ENCODE measurements at regions not wholly inside any gene's neighbourhood (a gene's known extent, or its start where the extent isn't known, plus 50 kb on each side); places are given as distances from the start of the nearest gene placed in this dataset.

DNA sequence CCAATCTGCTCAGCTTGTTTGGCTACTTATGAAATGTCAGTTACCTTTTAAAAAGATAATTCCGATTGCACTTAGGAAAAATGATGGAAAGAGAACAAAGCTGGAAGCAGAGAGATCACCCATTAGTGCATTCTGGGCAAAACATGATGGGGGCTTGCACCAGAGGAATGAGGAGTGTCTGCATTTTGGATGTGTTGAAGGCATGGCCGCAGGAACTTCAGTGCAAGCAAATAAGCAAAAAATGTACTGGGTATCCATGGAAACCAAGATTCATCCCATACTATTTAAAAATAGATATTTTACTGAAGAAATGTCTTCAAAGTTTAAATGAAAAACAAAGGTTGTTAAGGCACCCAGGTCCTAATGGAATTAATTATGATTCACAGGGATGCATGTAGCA lies 655.0 kb downstream of the POM121L12 start:
- Histone ChIP-seq H3K9me3 (ENCODE audit: control insufficient read depth, insufficient read depth, low read length) (no peaks in the 10 kb centered on the region), H3K4me3 (ENCODE audit: low read depth, low read length) (no peak overlapping the region), H3K9ac (ENCODE audit: low read depth, low read length) (no peak overlapping the region), H3K36me3 (ENCODE audit: control insufficient read depth, insufficient read depth, low read length) (no peaks in the 10 kb centered on the region), H3K27me3 (ENCODE audit: control insufficient read depth, insufficient read depth, low read length) (no peaks in the 10 kb centered on the region), H3K27ac (ENCODE audit: low read depth, low read length) (no peak overlapping the region), H3K4me1 (ENCODE audit: control insufficient read depth, insufficient read depth, low read length) (no peaks in the 10 kb centered on the region)

DNA sequence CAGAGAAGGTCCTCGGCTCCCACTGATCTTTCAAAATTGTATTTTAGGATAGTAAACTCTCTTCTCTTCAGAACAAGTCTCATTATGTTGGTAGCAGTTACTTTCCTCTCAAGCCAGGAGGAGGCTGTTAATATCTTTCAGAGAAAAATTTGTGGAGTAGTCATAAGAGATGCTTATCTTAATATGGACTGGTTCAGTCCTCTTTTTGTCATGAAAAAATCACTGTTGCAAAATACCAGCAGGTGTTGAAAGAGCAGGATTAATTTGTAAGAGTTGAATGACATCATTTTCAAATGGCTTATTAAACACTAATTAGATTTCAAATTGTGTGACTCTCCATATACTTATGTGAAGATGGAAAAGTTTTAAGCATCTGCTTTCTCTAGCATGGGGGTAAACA lies 662.5 kb downstream of the POM121L12 start:
- H3K9me3 ChIP-seq (ENCODE audit: control insufficient read depth, insufficient read depth, low read length) = no peaks in the 10 kb centered on the region
- no peak overlapping the region for H3K4me3 ChIP-seq (ENCODE audit: low read depth, low read length)
- H3K4me1 ChIP-seq (ENCODE audit: control insufficient read depth, insufficient read depth, low read length) = no peaks in the 10 kb centered on the region
- H3K27ac ChIP-seq (ENCODE audit: low read depth, low read length) = no peak overlapping the region
- H3K27me3 ChIP-seq (ENCODE audit: control insufficient read depth, insufficient read depth, low read length) = no peaks in the 10 kb centered on the region
- no peak overlapping the region for H3K9ac ChIP-seq (ENCODE audit: low read depth, low read length)
- no peaks in the 10 kb centered on the region for H3K36me3 ChIP-seq (ENCODE audit: control insufficient read depth, insufficient read depth, low read length)

DNA sequence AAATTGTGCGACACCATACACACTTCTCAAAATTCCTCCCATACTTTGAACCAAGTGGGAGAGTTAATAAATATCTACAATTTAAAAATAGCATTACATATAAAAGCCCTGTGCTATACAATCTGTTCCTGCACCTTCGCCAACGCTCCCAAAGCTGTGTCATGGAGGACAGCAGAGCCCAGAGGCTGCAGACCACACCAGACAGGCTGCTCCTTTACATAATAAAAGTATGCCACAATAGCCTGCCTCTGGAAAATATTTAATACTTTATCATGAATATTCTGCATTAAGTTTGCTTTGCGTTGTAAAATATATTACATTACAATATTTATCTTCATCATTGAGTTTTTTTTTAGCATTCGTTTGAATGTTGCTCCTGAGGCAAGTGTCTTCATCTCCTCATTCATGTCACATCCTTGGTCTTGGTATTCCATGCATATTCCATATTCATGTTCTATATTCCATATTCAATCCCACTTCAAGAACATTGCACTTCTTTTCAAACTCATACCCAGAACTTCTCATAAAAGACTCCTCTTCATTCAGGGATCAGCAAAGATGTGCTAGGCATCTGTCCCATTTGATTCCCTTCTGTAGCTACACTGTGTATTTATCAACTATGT lies 663.9 kb downstream of the POM121L12 start:
- H3K9me3 ChIP-seq (ENCODE audit: control insufficient read depth, insufficient read depth, low read length) = no peaks in the 10 kb centered on the region
- H3K9ac ChIP-seq (ENCODE audit: low read depth, low read length) = no peak overlapping the region
- no peaks in the 10 kb centered on the region for H3K27me3 ChIP-seq (ENCODE audit: control insufficient read depth, insufficient read depth, low read length)
- H3K4me1 ChIP-seq (ENCODE audit: control insufficient read depth, insufficient read depth, low read length) = no peaks in the 10 kb centered on the region
- no peaks in the 10 kb centered on the region for H3K36me3 ChIP-seq (ENCODE audit: control insufficient read depth, insufficient read depth, low read length)
- no peak overlapping the region for H3K4me3 ChIP-seq (ENCODE audit: low read depth, low read length)
- no peak overlapping the region for H3K27ac ChIP-seq (ENCODE audit: low read depth, low read length)

GRCh38 chr7:53719122-53719521 lies 683.7 kb downstream of the POM121L12 start:
- Histone ChIP-seq H3K27ac (ENCODE audit: low read depth, low read length) (no peak overlapping the region), H3K4me3 (ENCODE audit: low read depth, low read length) (no peak overlapping the region), H3K36me3 (ENCODE audit: control insufficient read depth, insufficient read depth, low read length) (no peaks in the 10 kb centered on the region), H3K27me3 (ENCODE audit: control insufficient read depth, insufficient read depth, low read length) (no peaks in the 10 kb centered on the region), H3K4me1 (ENCODE audit: control insufficient read depth, insufficient read depth, low read length) (no peaks in the 10 kb centered on the region), H3K9me3 (ENCODE audit: control insufficient read depth, insufficient read depth, low read length) (no peaks in the 10 kb centered on the region), H3K9ac (ENCODE audit: low read depth, low read length) (no peak overlapping the region)

DNA sequence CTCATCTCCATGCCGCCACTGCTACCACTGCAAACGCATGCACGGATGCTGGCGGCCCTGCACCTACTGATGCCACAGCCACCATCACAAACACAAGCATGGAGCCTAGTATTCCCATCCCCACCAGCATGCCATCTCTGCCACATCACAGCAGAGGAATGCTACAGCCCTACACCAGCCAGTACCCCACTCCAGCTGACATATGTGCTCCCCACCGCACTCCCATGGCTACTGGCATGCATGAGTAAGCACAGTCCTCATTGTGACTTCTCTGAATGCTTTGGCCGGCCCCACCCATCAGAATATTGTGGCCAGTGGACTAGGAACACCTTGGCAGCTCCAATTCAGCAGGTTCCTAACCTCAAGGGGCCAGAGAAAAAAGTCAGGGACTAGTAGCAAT lies 705.5 kb downstream of the POM121L12 start:
- H3K27me3 ChIP-seq (ENCODE audit: control insufficient read depth, insufficient read depth, low read length) = no peaks in the 10 kb centered on the region
- no peak overlapping the region for H3K27ac ChIP-seq (ENCODE audit: low read depth, low read length)
- H3K4me3 ChIP-seq (ENCODE audit: low read depth, low read length) = no peak overlapping the region
- no peaks in the 10 kb centered on the region for H3K36me3 ChIP-seq (ENCODE audit: control insufficient read depth, insufficient read depth, low read length)
- H3K4me1 ChIP-seq (ENCODE audit: control insufficient read depth, insufficient read depth, low read length) = 0 out of 2 replicates have a peak, but pooled peaks cover 6% of the 10 kb centered on the region
- no peak overlapping the region for H3K9ac ChIP-seq (ENCODE audit: low read depth, low read length)
- no peaks in the 10 kb centered on the region for H3K9me3 ChIP-seq (ENCODE audit: control insufficient read depth, insufficient read depth, low read length)

GRCh38 chr7:53743697-53744402 lies 708.4 kb downstream of the POM121L12 start:
- no peak overlapping the region for H3K9ac ChIP-seq (ENCODE audit: low read depth, low read length)
- no peaks in the 10 kb centered on the region for H3K27me3 ChIP-seq (ENCODE audit: control insufficient read depth, insufficient read depth, low read length)
- no peaks in the 10 kb centered on the region for H3K9me3 ChIP-seq (ENCODE audit: control insufficient read depth, insufficient read depth, low read length)
- H3K36me3 ChIP-seq (ENCODE audit: control insufficient read depth, insufficient read depth, low read length) = no peaks in the 10 kb centered on the region
- H3K27ac ChIP-seq (ENCODE audit: low read depth, low read length) = no peak overlapping the region
- no peak overlapping the region for H3K4me3 ChIP-seq (ENCODE audit: low read depth, low read length)
- H3K4me1 ChIP-seq (ENCODE audit: control insufficient read depth, insufficient read depth, low read length) = 0 out of 2 replicates have a peak, but pooled peaks cover 6% of the 10 kb centered on the region

DNA sequence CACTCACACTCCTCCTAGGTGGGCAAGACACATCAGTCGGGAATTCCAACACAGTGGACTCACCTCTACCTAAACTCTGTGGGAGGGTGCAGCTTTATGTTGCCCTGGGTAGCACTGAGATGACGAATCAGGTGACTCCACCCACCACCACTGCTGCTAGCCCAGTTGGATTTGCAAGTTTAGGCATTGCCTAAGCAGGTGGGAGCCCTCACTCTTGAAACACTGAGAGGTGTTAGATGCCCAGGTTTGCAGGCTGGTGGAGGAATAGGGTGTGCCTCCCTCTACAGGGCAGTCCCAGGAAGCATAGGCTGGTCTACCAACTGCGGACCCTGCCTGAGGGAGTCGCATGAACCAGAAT lies 708.9 kb downstream of the POM121L12 start:
- no peaks in the 10 kb centered on the region for H3K27me3 ChIP-seq (ENCODE audit: control insufficient read depth, insufficient read depth, low read length)
- H3K4me3 ChIP-seq (ENCODE audit: low read depth, low read length) = no peak overlapping the region
- H3K36me3 ChIP-seq (ENCODE audit: control insufficient read depth, insufficient read depth, low read length) = no peaks in the 10 kb centered on the region
- 0 out of 2 replicates have a peak, but pooled peaks cover 6% of the 10 kb centered on the region for H3K4me1 ChIP-seq (ENCODE audit: control insufficient read depth, insufficient read depth, low read length)
- no peak overlapping the region for H3K27ac ChIP-seq (ENCODE audit: low read depth, low read length)
- H3K9ac ChIP-seq (ENCODE audit: low read depth, low read length) = no peak overlapping the region
- H3K9me3 ChIP-seq (ENCODE audit: control insufficient read depth, insufficient read depth, low read length) = no peaks in the 10 kb centered on the region

DNA sequence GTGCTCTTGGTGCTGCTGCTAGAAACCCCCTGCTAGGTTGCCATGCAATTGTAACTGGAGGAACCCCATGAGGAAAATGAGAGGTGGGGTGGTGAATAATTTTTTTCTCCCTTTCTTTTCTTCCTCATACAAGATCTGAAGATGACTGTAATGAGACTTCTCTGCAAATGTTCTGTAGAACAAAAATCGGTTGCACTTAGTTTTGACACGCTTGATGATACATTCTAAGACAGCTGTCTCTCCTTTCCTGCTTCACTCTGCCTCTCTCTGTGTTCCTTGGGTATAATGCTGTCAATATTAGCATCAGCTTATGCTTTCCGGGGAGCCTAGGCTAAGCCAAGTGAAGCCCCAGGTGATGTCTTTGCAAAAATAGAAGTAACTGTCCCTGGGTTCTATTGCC lies 721.5 kb downstream of the POM121L12 start:
- no peak overlapping the region for H3K9ac ChIP-seq (ENCODE audit: low read depth, low read length)
- H3K4me1 ChIP-seq (ENCODE audit: control insufficient read depth, insufficient read depth, low read length) = no peaks in the 10 kb centered on the region
- H3K9me3 ChIP-seq (ENCODE audit: control insufficient read depth, insufficient read depth, low read length) = no peaks in the 10 kb centered on the region
- H3K27ac ChIP-seq (ENCODE audit: low read depth, low read length) = no peak overlapping the region
- no peak overlapping the region for H3K4me3 ChIP-seq (ENCODE audit: low read depth, low read length)
- H3K36me3 ChIP-seq (ENCODE audit: control insufficient read depth, insufficient read depth, low read length) = no peaks in the 10 kb centered on the region
- no peaks in the 10 kb centered on the region for H3K27me3 ChIP-seq (ENCODE audit: control insufficient read depth, insufficient read depth, low read length)

- no peak overlapping the region for H3K9ac ChIP-seq (ENCODE audit: low read depth, low read length)
- no peaks in the 10 kb centered on the region for H3K27me3 ChIP-seq (ENCODE audit: control insufficient read depth, insufficient read depth, low read length)
- H3K9me3 ChIP-seq (ENCODE audit: control insufficient read depth, insufficient read depth, low read length) = no peaks in the 10 kb centered on the region
- H3K4me1 ChIP-seq (ENCODE audit: control insufficient read depth, insufficient read depth, low read length) = no peaks in the 10 kb centered on the region
- no peak overlapping the region for H3K4me3 ChIP-seq (ENCODE audit: low read depth, low read length)
- H3K27ac ChIP-seq (ENCODE audit: low read depth, low read length) = no peak overlapping the region
- no peaks in the 10 kb centered on the region for H3K36me3 ChIP-seq (ENCODE audit: control insufficient read depth, insufficient read depth, low read length)
These were observed 732.8 kb downstream of the POM121L12 start for GRCh38 chr7:53768186-53768585.

DNA sequence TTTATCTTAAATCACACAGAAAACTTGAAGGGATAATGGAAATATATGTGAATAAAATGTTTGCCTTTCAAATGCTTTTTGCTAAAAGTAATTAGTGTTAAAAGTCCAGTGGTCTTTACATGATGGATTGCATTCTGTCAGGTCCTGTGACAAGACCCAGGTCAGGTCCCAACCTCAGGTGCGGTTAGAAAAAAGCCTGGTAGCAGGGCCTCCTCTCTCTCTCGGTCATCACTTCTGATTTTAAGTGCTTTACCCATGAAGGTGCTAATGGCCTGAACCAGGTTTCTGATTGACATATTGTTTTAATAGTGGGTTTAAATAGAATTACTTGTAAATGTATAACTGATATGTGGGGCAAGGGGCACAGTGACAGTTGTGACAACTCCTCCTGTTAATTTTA lies 736.3 kb downstream of the POM121L12 start:
- Histone ChIP-seq H3K36me3 (ENCODE audit: control insufficient read depth, insufficient read depth, low read length) (no peaks in the 10 kb centered on the region), H3K27ac (ENCODE audit: low read depth, low read length) (no peak overlapping the region), H3K9me3 (ENCODE audit: control insufficient read depth, insufficient read depth, low read length) (no peaks in the 10 kb centered on the region), H3K9ac (ENCODE audit: low read depth, low read length) (no peak overlapping the region), H3K4me1 (ENCODE audit: control insufficient read depth, insufficient read depth, low read length) (no peaks in the 10 kb centered on the region), H3K27me3 (ENCODE audit: control insufficient read depth, insufficient read depth, low read length) (no peaks in the 10 kb centered on the region), H3K4me3 (ENCODE audit: low read depth, low read length) (no peak overlapping the region)

GRCh38 chr7:53776323-53776722 lies 740.9 kb downstream of the POM121L12 start:
- Histone ChIP-seq H3K27ac (ENCODE audit: low read depth, low read length) (no peak overlapping the region), H3K4me1 (ENCODE audit: control insufficient read depth, insufficient read depth, low read length) (no peaks in the 10 kb centered on the region), H3K9me3 (ENCODE audit: control insufficient read depth, insufficient read depth, low read length) (no peaks in the 10 kb centered on the region), H3K9ac (ENCODE audit: low read depth, low read length) (no peak overlapping the region), H3K27me3 (ENCODE audit: control insufficient read depth, insufficient read depth, low read length) (no peaks in the 10 kb centered on the region), H3K4me3 (ENCODE audit: low read depth, low read length) (no peak overlapping the region), H3K36me3 (ENCODE audit: control insufficient read depth, insufficient read depth, low read length) (no peaks in the 10 kb centered on the region)
